ENCODE measurements at regions not wholly inside any gene's neighbourhood (a gene's known extent, or its start where the extent isn't known, plus 50 kb on each side); places are given as distances from the start of the nearest gene placed in this dataset.

GRCh38 chr11:128238521-128239265 lies 348.7 kb downstream of the ETS1 start (continued):
- TF ChIP-seq ARNTL (CRISPR knock-in tag; IDR thresholded peaks at IDR 0.05; ENCODE audit: borderline replicate concordance, low read depth) (no peak), ZFP3 (CRISPR knock-in tag; IDR thresholded peaks at IDR 0.05) (no peak), CSRNP3 (CRISPR knock-in tag; IDR thresholded peaks at IDR 0.05) (no peak)

DNA sequence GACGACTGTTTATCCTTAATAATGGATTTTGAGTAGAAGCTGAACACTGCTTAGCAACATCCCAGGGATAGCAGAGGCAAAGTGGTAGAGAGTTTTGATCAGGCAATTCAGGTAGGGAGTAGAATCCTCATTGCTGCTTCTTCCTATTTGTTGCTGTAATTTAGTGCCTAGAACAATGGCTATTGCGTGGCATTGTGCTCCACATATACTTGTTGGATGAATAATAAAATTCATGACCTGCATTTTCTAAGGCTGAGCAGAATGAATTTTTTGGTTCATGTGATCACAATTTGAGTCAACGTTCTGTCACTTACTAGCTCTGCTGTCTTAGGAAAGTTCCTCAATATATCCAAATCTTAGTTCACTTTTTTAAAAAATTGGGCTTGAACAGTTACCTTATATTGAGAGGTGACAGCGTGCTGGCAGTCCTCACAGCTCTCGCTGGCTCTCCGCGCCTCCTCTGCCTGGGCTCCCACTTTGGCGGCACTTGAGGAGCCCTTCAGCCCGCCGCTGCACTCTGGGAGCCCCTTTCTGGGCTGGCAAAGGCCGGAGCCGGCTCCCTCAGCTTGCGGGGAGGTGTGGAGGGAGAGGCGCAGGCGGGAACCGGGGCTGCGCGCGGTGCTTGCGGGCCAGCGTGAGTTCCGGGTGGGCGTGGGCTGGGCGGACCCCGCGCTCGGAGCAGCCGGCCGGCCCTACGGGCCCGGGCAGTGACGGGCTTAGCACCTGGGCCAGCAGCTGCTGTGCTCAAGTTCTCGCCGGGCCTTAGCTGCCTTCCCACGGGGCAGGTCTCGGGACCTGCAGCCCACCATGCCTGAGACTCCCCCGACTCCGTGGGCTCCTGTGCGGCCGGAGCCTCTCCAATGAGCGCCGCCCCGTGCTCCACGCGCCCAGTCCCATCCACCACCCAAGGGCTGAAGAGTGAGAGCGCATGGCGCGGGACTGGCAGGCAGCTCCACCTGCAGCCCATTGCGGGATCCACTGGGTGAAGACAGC lies 350.6 kb downstream of the ETS1 start:
- ATAC-seq = peak; percentile 22; the same call in 2 of the 3 replicates
- no peak for TF ChIP-seq ISL1 (CRISPR knock-in tag; IDR thresholded peaks at IDR 0.05)
- no peak for TF ChIP-seq CSRNP3 (CRISPR knock-in tag; IDR thresholded peaks at IDR 0.05)
- TF ChIP-seq ARNTL (CRISPR knock-in tag; IDR thresholded peaks at IDR 0.05; ENCODE audit: borderline replicate concordance, low read depth) = no peak

DNA sequence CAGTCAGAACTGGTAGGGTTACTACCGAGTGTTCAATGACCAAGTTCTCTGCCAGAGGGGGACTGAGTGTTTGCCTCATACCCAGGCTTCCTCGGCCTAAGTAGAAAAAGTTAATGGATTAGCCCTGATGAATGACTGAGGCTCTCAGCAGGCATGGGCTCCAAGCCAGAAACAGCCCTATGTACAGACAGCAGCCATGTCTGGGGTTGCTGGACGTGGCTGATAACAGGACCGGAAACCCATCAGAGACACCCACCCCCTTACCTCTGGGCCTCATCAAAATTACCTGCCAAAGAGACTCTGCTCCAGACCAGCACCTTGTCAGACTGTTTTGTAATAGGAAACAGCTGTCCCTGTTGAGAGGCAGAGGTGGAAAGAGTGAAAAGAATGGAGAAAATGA lies 351.4 kb downstream of the ETS1 start:
- TF ChIP-seq TCF4 (CRISPR knock-in tag; IDR thresholded peaks at IDR 0.05; ENCODE audit: borderline replicate concordance) = peak; percentile 90
- TF ChIP-seq ISL1 (CRISPR knock-in tag; IDR thresholded peaks at IDR 0.05) = peak; percentile 51; the same call in 1 of the 2 replicates
- TF ChIP-seq PPARA (CRISPR knock-in tag; IDR thresholded peaks at IDR 0.05; ENCODE audit: borderline replicate concordance) = no peak
- TF ChIP-seq TSHZ2 (CRISPR knock-in tag; IDR thresholded peaks at IDR 0.05) = peak; percentile 88
- ATAC-seq = peak; percentile 87

- TF ChIP-seq CSDC2 (CRISPR knock-in tag; IDR thresholded peaks at IDR 0.05) (no peak), SNAI2 (CRISPR knock-in tag; IDR thresholded peaks at IDR 0.05) (no peak), ISL1 (CRISPR knock-in tag; IDR thresholded peaks at IDR 0.05) (no peak), TCF4 (CRISPR knock-in tag; IDR thresholded peaks at IDR 0.05; ENCODE audit: borderline replicate concordance) (no peak), ZNF70 (CRISPR knock-in tag; IDR thresholded peaks at IDR 0.05) (no peak), ZFP3 (CRISPR knock-in tag; IDR thresholded peaks at IDR 0.05) (no peak), POU6F1 (CRISPR knock-in tag; IDR thresholded peaks at IDR 0.05; ENCODE audit: borderline replicate concordance, low read depth) (no peak), ZNF8 (CRISPR knock-in tag; IDR thresholded peaks at IDR 0.05) (no peak), ZC3H10 (CRISPR knock-in tag; IDR thresholded peaks at IDR 0.05) (no peak), CREB5 (CRISPR knock-in tag; IDR thresholded peaks at IDR 0.05; ENCODE audit: low read depth) (no peak), ZNF565 (CRISPR knock-in tag; conservative IDR thresholded peaks at IDR 0.05; ENCODE audit: low read depth) (no peak), ARNTL (CRISPR knock-in tag; IDR thresholded peaks at IDR 0.05; ENCODE audit: borderline replicate concordance, low read depth) (no peak), PPARA (CRISPR knock-in tag; IDR thresholded peaks at IDR 0.05; ENCODE audit: borderline replicate concordance) (no peak), CSRNP3 (CRISPR knock-in tag; IDR thresholded peaks at IDR 0.05) (no peak)
- TF ChIP-seq, protein P1, sequence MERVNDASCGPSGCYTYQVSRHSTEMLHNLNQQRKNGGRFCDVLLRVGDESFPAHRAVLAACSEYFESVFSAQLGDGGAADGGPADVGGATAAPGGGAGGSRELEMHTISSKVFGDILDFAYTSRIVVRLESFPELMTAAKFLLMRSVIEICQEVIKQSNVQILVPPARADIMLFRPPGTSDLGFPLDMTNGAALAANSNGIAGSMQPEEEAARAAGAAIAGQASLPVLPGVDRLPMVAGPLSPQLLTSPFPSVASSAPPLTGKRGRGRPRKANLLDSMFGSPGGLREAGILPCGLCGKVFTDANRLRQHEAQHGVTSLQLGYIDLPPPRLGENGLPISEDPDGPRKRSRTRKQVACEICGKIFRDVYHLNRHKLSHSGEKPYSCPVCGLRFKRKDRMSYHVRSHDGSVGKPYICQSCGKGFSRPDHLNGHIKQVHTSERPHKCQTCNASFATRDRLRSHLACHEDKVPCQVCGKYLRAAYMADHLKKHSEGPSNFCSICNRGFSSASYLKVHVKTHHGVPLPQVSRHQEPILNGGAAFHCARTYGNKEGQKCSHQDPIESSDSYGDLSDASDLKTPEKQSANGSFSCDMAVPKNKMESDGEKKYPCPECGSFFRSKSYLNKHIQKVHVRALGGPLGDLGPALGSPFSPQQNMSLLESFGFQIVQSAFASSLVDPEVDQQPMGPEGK (CRISPR knock-in tag; IDR thresholded peaks at IDR 0.05; ENCODE audit: borderline replicate concordance) = no peak
- peak; percentile 83 for ATAC-seq
These were observed 351.9 kb downstream of the ETS1 start for GRCh38 chr11:128235426-128235825.
